ENCODE measurements at regions not wholly inside any gene's neighbourhood (a gene's known extent, or its start where the extent isn't known, plus 50 kb on each side); places are given as distances from the start of the nearest gene placed in this dataset.

GRCh38 chr1:95716550-95716949, 482.5 kb downstream of the RWDD3 start:
- TF ChIP-seq, protein P1, sequence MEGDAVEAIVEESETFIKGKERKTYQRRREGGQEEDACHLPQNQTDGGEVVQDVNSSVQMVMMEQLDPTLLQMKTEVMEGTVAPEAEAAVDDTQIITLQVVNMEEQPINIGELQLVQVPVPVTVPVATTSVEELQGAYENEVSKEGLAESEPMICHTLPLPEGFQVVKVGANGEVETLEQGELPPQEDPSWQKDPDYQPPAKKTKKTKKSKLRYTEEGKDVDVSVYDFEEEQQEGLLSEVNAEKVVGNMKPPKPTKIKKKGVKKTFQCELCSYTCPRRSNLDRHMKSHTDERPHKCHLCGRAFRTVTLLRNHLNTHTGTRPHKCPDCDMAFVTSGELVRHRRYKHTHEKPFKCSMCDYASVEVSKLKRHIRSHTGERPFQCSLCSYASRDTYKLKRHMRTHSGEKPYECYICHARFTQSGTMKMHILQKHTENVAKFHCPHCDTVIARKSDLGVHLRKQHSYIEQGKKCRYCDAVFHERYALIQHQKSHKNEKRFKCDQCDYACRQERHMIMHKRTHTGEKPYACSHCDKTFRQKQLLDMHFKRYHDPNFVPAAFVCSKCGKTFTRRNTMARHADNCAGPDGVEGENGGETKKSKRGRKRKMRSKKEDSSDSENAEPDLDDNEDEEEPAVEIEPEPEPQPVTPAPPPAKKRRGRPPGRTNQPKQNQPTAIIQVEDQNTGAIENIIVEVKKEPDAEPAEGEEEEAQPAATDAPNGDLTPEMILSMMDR (IDR thresholded peaks at IDR 0.05; ENCODE audit: extremely low read depth in 1 of 2, insufficient read depth in 1 of 2, low read depth in 1 of 2, low read length in 2 of 2) = no peak
- TF ChIP-seq POLR2A (IDR thresholded peaks at IDR 0.05; ENCODE audit: low read depth, low read length) (no peak), FOS (IDR thresholded peaks at IDR 0.05; ENCODE audit: borderline replicate concordance, insufficient read depth, low read length) (no peak), MAX (IDR thresholded peaks at IDR 0.05; ENCODE audit: insufficient read depth, insufficient read length) (no peak), GATA2 (IDR thresholded peaks at IDR 0.05; ENCODE audit: insufficient read depth, insufficient read length, low read depth, low read length) (no peak)

All from endothelial cell of umbilical vein (primary cell).